H1 (cell line): ENCODE measurements at regions not wholly inside any gene's neighbourhood (a gene's known extent, or its start where the extent isn't known, plus 50 kb on each side); places are given as distances from the start of the nearest gene placed in this dataset.

ENCODE experiments used
- ATF2 ChIP-seq: IDR thresholded peaks from 2 replicates; pipeline ENCODE4 v1.6.1; 2012; ENCODE audit warnings: low read length, inconsistent platforms
- BRCA1 ChIP-seq: IDR thresholded peaks from 2 replicates; pipeline ENCODE4 v1.6.1; 2012; ENCODE audit warnings: low read depth, low read length, improper control_type of control experiment
- CBX5 ChIP-seq: fragments of 300-800, 300-1000 bp; sonication (generic); IDR thresholded peaks from 2 replicates; pipeline ENCODE4 v1.7.1; 2016; ENCODE audit warnings: antibody characterized with exemption, low read length, low read depth
- CHD1 ChIP-seq: IDR thresholded peaks from 2 replicates; pipeline ENCODE4 v1.6.1; 2012; ENCODE audit warnings: low read depth, low read length, improper control_type of control experiment
- CHD7 ChIP-seq: fragments of 300-600 bp; sonication (generic); IDR thresholded peaks from 2 replicates; pipeline ENCODE4 v1.7.1; 2012; ENCODE audit warnings: low read length, moderate library complexity, mild to moderate bottlenecking, inconsistent platforms; ENCODE audit not compliant: insufficient replicate concordance
- MAX ChIP-seq: IDR thresholded peaks from 2 replicates; pipeline ENCODE4 v1.6.1; 2012; ENCODE audit warnings: inconsistent platforms
- NANOG ChIP-seq: IDR thresholded peaks from 2 replicates; pipeline ENCODE4 v1.6.1; 2011; ENCODE audit warnings: low read length, low read depth, mild to moderate bottlenecking, inconsistent platforms; ENCODE audit not compliant: insufficient read depth, poor library complexity, severe bottlenecking
- RBBP5 ChIP-seq: IDR thresholded peaks from 2 replicates; pipeline ENCODE4 v1.7.1; 2012; ENCODE audit warnings: low read depth, mild to moderate bottlenecking, inconsistent platforms, low read length, moderate library complexity, borderline replicate concordance
- RNF2 ChIP-seq: fragments of 200-900, 300-1000 bp; sonication (generic); IDR thresholded peaks from 2 replicates; pipeline ENCODE4 v1.7.1; 2016; ENCODE audit warnings: borderline replicate concordance, low read depth, mild to moderate bottlenecking, antibody characterized with exemption, low read length; ENCODE audit not compliant: poor library complexity, severe bottlenecking; ENCODE audit errors: missing control alignments
- SIX5 ChIP-seq: IDR thresholded peaks from 2 replicates; pipeline ENCODE4 v1.6.1; 2011; ENCODE audit warnings: mild to moderate bottlenecking, low read depth, low read length

GRCh38 chr4:106497271-106497670, 128.7 kb upstream of the GIMD1 start (continued):
- TF ChIP-seq CHD7 (no peak), CBX5 (no peak), NANOG (no peak), RNF2 (no peak), BRCA1 (no peak), ATF2 (no peak), RBBP5 (no peak), CHD1 (no peak), SIX5 (no peak), MAX (no peak)
